SKM-1 treated with dmso at 0.1 percent for 144 hours (cell line): ENCODE measurements at regions not wholly inside any gene's neighbourhood (a gene's known extent, or its start where the extent isn't known, plus 50 kb on each side); places are given as distances from the start of the nearest gene placed in this dataset.

ENCODE experiments used
- DNase-seq: peaks from one replicate; lab custom pipeline; 2025; ENCODE audit not compliant: unreplicated experiment; lab: John Stamatoyannopoulos, UW

DNA sequence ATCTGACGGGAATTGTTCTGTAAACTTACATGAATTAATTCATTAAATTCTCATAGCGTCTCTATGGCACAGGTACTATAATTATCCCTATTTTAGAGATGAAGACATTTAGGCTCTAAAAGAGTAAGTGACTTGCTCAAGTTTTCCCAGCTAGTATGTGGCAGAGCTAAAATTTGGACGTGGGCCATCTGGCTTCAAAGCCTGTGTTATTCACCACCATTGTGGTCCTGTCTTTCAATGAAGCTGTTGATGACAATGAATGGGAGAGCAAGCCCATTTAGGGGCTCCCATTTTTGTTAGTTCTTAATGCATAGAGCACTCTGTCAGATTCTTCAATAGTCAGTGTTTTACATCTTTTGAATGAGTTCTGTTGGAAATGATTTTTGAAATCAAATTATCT, 236.0 kb upstream of the CD180 start:
- DNase-seq: no peak

DNA sequence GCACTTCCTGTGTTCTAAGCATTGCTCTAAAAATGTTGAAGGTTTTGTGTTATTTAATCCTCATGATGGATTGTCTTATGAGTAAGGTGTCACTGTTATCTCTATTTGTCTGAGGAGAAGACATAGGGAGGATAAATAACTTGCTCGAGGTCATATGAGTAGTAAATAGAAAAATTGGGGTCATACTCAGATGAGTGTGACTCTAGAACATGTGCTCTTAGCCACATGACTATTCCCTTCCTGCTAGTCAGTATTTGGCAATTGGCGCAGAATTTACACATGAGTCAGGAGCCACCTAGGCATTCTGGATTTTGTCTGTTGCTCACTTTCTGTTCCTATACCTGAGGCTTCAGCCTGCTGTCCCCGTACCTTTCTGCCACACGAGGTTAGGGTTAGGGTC, 234.6 kb upstream of the CD180 start:
- no peak for DNase-seq

DNA sequence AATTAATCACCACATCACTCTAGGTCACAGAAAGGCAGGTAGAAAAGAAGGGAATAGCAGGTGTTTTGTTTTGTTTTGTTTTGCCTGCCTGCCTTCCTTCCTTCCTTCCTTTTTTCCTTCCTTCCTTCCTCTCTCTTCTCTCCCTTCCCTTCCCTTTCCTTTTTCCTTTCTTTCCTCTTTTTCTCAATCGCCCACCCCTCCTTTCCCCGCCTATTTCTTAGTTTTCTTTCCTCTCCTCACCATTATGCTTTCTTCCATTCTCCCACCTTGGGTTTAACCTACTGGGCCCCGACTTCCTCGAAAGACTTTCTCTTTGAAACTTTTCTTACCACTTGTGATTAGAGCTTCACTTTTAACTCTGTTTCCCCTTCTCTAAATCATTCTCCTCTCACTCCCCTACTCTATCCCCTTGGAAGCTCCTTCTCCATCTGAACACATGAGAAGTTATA, 231.3 kb upstream of the CD180 start:
- no peak for DNase-seq

DNA sequence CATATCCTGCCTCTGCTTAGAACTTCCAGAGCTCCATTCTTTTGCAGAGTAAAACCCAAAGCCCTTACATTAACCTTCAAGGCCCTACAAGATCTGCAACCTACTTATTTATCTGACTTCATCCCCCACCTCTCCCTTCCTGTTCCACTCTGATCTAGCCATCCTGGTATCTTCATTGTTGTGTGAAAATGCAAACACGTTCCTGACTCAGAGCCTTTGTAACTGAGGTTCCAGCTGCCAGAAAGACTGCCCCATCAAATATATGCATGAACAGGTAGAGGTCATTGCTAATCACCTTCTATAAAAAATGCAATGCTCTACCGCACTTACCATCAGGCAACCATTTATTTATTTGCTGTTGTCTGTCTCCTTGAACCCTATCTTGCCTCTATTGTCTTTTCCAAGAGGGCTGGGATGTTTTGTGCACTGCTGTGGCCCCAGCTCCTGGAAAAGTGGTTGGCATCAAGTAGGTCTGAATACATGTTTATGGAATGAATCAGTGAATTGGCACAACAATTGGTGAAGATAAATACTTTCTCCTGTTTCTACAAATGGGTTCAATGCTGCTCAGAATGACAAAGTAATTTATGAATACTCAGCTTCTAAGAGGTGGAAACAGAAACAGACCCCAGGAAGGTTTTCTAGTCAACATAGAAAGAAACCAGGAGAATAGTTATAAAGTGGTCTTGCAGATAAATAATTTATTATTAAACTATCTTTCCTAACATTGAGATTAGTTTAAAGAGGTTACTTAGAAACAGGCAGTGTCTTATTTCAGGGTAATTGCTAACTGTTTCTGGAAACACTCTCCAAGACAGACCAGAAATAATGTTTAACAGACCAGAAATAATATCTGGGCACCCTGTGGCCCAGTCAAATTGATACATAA, 230.6 kb upstream of the CD180 start:
- no peak for DNase-seq

DNA sequence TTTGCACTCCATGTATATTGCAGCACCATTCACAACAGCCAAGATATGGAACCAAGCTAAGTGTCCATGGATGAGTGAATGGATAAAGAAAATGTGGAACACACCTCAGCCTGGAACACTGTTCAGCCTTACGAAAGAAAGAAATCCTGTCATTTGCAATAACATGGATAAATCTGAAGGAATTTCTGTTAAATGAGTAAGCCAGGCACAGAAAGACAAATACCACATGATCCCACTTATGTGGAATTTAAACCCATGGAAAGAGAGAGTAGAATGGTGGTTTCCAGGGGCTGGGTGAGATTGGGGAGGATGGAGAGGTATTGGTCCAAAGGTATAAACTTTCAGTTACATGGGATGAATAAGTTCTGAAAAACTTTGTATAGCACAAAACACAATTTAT, 228.9 kb upstream of the CD180 start:
- DNase-seq: no peak

DNA sequence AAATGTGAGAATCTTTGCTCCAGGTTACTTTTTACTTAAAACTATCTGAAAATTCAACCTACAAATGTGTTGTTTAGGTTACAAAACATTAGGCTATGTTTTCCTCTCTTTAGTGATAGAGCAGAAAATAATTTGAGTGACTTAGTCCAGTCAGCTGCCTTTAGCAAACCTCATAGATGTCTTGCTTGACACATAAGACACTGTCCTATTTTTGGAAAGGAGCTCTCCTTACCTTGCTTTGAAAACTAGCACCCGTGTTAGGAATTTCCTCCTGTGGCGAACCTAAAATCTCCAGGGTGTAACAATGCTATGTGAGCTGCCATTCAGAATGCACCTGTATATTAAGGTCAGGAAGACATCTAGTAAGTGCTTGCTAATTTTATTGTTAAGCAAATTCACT, 221.2 kb upstream of the CD180 start:
- no peak for DNase-seq

DNA sequence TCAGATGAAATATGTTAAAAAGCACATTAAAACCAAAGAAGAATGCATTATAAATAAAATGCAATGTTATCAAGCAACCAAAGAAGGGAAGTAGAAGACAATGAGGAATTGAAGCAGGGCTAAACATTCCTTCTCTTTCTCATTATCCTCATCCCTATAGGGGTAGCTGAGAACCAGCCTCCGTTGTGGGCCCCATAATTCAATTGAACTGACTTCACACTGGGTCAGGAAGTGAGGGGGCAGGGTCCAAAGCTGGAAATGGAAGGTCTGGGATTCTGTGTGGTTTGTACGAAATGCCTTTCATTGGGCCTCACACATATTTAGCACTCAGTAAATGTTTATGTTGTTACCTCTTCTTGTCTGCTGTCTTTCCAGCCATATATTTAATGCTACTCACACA, 220.4 kb upstream of the CD180 start:
- DNase-seq: no peak

DNA sequence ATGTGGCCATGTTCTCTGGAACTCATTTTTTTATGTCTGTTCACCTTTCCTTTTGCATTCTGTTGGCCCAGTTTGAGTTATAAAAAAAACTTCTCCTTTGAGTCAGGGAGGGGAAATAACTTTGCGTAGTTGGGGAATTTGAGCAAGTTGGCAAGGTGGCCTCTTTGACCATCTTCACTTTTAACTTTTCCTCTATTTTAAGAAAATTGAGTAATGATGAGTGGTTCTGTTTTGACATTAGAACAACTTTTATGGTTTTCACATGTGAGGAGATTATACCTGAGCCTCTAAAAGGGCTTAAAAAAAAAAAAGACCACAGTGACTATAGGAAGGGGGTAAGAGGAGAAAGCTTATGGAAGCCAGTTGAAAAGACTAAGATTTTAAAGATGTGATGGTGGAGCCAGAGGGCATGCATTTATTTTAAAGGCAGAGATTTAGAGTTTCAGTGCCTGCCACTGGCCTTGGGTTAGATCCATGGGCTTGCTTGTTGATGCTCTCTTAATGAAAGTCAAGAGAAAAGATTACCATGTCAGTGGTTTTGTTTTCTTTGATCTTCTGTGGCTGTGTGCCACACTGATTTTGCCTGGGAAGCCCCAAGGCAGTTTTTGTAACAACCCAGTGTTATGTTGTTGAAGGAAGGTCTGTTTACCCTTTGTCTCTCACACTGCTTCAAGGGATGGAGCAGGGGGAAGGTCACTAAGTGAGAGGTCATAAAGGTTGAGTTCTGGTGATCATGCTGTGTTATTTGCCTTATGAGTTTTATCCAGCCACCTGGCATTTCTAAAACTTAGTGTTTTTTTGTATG, 219.7 kb upstream of the CD180 start:
- DNase-seq: no peak

DNA sequence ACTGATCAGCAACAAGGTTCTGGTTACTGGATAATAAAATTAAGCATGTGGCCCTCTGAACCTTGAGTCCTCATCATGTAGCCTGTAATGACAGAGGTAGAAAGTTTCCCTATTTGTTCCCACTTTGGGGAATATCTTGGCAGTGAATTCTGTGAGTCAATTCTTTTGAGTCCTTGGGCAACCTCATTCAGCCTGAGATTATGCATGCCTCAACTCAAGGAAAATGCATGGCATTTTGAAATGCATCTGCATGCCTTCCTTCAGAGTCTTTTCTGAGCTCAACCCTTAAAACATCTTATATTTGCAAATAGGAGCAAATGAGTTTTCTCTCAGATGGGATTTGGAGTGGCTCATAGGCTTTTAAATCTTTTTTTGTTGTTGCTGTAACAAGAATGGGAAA, 218.1 kb upstream of the CD180 start:
- no peak for DNase-seq

DNA sequence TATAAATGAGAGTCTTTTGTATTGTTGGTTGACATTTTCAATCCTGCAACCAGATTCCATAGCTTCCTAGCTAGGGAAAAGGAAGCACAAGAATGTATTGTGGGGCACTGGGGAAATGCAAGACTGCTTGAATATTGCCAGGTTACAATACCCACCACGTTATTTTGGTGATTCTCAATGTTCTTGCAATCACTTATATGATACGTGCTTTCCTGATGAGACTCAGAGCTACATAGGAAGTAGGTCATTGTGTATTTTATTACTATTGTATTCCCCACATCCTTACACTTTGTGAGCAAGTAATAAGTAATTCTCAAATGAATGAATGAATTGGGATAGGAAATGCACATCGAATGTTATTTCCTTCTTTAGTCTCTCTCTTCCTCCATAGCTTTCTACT, 217.1 kb upstream of the CD180 start:
- DNase-seq: no peak

DNA sequence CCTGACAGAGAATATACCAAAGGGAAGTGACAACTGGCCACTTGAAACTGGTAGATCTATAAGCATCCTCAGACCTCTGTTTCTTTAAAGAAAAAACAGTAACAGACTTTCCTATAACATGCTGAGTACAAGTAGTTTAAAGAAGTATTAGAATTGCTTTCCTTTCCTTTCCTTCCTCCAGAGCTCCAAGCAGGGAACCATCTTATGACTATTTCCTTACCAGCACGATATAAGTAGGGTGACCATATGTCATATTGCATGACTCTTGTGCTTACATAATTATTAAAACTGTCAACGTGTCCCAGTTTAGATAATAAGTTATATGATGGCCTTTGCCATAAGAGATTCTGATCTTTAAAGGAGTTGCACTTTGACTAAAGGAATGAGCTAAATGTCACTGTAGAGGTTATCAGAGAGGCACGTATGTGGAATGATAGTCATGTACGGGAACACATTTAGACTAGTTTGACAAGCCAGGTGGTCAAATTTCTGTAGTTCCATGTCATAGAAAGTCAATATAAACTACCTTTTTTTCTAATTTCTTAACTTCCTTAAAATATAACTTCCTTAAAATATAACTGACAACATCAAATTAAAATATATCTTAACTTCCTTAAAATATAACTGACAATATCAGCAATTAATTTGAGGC, 212.7 kb upstream of the CD180 start:
- peak; percentile 19 for DNase-seq

DNA sequence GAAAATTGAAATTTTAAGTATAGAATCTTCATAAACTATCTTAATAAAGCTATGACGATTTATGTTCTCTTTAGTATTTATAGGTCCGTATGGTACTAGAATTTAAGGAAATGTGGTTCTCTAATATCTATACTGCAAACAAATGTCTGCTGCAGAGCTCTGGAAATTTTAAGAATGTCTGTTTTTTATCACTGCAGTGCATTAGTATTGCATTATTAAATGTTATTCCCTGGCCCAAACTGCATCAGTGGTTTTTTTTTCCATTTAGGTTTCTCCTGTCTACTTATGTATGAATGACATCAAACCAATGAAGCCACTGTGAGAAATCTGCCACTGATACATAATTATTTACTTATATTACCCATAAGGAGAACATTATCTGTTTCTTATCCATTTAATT, 211.4 kb upstream of the CD180 start:
- no peak for DNase-seq

DNA sequence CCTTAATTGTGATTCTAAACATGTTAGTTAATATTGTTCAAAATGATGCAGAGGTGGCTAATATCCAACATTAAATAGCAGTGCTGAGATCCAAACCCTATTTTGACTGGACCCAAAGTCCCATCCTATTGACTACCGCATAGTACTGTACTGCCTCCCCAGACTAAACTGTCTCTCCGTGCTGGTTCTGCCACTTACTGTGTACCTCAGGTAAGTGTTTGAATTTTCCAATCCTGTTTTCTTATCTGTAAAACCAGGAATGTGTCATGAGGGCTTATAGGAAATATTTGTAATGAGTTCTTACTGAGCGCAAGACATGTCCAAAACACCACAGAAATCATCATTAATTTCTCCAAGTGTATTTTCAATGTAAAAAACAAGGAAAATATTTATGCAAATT, 209.2 kb upstream of the CD180 start:
- no peak for DNase-seq

DNA sequence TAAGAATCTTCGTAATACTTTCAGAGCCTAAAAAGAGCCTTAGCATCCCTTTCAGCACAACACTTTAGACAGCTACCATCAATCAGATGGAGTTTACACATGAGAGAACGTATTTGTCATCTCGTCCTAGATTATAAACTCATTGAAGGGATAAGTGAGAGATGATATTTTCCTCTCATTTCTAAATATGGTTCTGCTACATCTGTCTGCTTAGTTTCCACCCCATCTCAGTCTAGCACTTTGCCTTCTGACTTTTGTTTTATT, 208.4 kb upstream of the CD180 start:
- DNase-seq: no peak

DNA sequence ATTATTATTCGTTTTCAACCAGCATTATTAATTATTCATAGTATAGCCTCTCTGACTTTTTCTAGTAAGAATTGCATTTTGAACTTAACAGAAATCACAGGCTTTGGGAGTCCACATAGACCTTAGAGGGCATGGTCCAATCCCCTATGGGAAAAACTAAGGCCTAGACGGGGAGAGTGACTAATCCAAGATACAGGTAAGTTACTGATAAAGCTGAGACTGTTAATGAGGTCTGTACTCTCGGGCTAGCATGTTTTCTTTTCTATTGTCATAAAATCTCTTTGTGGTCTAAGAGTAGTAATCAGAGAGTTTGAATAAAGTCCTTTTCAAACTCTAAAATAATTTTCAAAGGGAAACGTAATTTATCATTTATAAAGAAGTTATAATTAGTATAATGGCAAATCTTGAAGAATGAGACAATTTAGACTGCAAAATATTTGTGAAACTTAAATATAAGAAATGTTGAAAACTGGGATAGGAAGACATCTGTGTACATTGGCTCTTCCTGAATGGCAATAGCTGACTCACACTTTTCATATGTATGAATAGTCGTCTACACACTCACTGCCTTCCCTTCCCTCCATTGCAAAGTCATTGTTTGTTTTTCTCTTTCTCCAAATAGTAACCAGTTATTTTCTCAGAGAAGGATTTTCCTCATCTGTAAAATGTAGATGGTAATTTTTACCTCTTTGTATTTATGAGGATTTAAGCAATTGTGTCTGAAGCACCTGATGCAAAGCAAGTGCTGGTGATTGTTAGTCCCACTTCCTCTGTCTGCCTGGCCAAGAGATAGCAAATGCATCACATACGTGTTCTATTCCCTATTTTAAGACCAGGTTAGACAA, 207.9 kb upstream of the CD180 start:
- DNase-seq: no peak

DNA sequence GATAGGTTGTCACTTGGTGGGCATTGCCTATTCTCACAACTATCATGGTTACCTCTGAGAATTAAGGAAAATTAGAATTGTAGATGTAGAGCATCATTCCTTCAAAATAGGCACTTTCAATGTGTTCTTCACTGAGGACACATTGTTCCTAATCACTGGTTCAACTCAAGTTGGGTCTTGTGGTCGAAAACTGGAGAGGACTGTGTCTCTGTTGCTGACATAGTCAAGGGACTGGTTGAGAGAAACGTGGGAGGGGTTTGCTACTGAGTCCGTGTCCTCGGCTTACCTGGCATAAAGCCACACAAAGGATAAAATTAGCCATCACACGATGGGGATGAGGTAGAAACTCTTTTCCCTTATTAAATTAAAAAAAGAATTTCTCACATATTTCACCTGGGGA, 205.9 kb upstream of the CD180 start:
- no peak for DNase-seq

DNA sequence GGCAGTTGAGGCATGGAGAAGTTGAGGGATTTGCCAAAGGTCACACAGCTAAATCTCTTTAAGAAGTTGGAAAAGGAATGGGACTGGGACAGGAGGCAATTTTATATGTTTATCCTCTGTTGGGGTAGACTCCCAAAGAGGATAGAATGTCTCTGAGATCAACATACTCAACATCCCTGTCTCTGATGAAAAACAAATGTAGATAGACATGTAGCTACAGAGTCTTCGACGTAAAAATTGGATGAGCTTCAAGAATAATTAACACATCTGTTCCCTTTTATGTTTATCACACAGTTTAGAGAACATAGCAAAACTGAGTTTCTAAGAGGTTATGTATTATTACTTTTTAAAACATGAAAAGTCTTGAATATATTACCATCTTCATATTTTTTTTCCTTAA, 204.6 kb upstream of the CD180 start:
- no peak for DNase-seq

DNA sequence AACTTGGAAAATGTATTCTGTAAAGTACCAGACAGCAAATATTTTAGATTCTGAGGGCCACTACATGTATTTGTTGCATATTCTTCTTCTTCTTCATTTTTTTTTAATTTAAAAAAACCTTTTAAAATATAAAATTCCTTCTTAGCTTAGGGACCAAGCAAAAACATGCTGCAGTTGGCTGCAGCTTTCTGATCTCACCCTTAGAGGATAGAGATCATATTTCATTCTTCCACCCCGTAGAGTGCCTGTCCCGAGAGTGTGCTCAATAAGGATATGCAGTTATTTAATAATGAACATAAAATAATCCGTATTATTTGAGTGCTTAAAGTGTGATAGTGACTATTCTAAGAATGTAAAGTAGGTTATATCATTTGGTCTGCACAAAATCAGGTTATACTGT, 204.2 kb upstream of the CD180 start:
- no peak for DNase-seq

DNA sequence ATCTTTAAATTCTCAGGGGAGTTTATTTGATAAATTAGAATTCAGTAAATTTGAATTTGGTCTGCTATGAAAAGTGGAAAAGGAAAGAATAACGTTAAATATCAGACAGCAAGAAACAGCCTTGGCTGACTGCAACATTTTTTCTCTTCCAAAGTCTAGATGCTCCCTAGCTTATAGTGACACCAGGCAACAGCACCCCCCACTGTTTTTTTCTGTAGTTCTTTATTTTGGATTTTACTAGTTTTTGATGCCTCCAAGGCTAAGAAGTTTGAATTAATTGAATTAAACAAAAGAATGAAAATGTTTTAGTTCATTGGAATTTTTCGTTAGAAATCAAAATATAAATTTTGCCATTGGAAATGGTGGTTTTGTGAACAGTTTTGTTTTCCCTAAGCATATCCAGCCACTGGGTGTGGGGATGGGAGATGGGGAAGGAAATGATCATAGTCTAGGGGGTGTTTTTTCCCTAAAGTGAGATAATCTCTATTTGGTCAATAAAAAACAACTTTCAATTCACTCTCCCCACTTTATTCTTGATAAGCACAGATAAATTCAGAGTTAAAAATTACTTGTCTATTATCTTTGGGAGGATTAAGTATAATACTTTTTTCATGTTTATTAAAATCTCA, 199.3 kb upstream of the CD180 start:
- DNase-seq: no peak

DNA sequence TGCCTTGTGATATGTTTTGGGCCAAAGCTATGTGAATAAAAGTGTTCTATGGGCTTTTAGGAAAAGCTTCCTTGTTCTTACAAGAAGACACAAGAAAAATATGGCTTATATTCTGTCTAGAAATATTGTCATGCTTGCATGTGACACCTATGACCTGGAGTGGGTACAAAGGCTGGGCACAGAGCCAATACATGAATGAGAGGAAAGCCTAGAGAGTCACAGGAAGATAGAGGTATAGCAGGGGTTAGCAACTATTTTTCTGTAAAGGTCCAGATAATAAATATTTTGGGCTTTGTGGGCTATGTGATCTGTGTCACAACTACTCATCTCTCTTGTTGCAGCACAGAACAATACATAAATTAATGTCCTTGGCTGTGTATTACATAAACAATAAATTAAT, 196.6 kb upstream of the CD180 start:
- DNase-seq: no peak

DNA sequence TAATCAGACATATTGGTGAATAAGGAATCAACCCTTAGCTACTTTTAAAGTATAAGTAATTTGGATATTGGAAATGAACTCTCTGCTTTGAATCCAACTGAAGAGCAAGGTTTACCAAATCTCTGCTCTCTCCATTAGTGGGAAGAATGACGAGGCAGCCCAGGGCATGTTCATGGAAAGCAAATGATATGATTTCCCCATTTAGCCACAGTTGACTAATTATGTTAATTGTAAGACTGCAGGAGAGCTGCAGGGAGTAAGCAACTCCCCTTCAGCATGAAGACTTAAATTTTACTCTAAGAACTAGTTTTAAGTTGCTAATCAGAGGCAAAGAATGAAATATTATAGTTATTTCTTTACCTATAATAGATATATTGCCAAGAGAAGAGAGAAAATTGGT, 194.3 kb upstream of the CD180 start:
- DNase-seq: no peak
